Type B pancreatic cell (in vitro differentiated cells): ENCODE measurements at regions not wholly inside any gene's neighbourhood (a gene's known extent, or its start where the extent isn't known, plus 50 kb on each side); places are given as distances from the start of the nearest gene placed in this dataset.

Experiments used
- DNase-seq: peaks from one replicate; pipeline ENCODE4 v3.0.0; 2021; ENCODE audit warnings: mixed read lengths; ENCODE audit not compliant: unreplicated experiment; ENCODE audit errors: extremely low spot score
- H3K27ac Mint-ChIP-seq: 2 replicates; pipeline ENCODE4 v1.8.0; 2021; ENCODE audit warnings: mild to moderate bottlenecking, mixed read lengths
- H3K27me3 Mint-ChIP-seq: 2 replicates; pipeline ENCODE4 v1.8.0; 2021; ENCODE audit warnings: mixed read lengths
- H3K36me3 Mint-ChIP-seq: 2 replicates; pipeline ENCODE4 v1.8.0; 2021; ENCODE audit warnings: mixed read lengths
- H3K4me1 Mint-ChIP-seq: one replicate; pipeline ENCODE4 v1.8.0; 2021; ENCODE audit warnings: mixed read lengths; ENCODE audit not compliant: unreplicated experiment
- H3K4me3 Mint-ChIP-seq: 2 replicates; pipeline ENCODE4 v1.8.0; 2021; ENCODE audit warnings: mild to moderate bottlenecking, mixed read lengths
- H3K9me3 Mint-ChIP-seq: 2 replicates; pipeline ENCODE4 v1.8.0; 2021; ENCODE audit warnings: mixed read lengths
- TF ChIP-seq, protein P1 (sequence below): fragments of 200-600 bp; sonication (generic); conservative IDR thresholded peaks from 2 replicates; pipeline ENCODE4 v1.5.0; 2021; ENCODE audit warnings: antibody characterized with exemption, mild to moderate bottlenecking

GRCh38 chrX:35101901-35102300, 159.3 kb downstream of the FAM47B start:
- no peak for DNase-seq
- Mint-ChIP-seq H3K4me1 (no peaks in the 10 kb centered on the region), H3K9me3 (peaks cover 6% of the 10 kb centered on the region), H3K36me3 (no peaks in the 10 kb centered on the region), H3K27me3 (no peaks in the 10 kb centered on the region), H3K4me3 (no peak overlapping the region), H3K27ac (no peak overlapping the region)
- TF ChIP-seq, protein P1, sequence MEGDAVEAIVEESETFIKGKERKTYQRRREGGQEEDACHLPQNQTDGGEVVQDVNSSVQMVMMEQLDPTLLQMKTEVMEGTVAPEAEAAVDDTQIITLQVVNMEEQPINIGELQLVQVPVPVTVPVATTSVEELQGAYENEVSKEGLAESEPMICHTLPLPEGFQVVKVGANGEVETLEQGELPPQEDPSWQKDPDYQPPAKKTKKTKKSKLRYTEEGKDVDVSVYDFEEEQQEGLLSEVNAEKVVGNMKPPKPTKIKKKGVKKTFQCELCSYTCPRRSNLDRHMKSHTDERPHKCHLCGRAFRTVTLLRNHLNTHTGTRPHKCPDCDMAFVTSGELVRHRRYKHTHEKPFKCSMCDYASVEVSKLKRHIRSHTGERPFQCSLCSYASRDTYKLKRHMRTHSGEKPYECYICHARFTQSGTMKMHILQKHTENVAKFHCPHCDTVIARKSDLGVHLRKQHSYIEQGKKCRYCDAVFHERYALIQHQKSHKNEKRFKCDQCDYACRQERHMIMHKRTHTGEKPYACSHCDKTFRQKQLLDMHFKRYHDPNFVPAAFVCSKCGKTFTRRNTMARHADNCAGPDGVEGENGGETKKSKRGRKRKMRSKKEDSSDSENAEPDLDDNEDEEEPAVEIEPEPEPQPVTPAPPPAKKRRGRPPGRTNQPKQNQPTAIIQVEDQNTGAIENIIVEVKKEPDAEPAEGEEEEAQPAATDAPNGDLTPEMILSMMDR, result no peak

DNA sequence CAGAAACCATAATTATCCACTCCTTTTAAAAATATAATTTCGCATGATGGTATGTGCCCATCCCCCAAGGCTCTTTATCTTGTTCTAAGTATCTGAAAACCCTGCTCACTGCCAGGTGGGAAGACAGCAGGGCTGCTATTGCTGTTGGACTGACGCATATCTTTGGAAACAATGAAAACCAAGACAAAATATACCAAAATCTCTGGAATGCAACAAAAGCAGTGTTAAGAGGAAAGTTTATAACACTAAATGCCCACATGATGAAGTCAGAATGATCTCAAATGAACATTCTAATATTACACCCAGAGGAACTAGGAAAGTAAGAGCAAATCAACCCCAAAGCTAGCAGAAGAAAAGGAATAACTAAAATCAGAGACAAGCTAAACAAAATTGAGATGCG, 162.0 kb downstream of the FAM47B start:
- no peaks in the 10 kb centered on the region for H3K36me3 Mint-ChIP-seq
- H3K9me3 Mint-ChIP-seq, result peaks cover 6% of the 10 kb centered on the region

DNA sequence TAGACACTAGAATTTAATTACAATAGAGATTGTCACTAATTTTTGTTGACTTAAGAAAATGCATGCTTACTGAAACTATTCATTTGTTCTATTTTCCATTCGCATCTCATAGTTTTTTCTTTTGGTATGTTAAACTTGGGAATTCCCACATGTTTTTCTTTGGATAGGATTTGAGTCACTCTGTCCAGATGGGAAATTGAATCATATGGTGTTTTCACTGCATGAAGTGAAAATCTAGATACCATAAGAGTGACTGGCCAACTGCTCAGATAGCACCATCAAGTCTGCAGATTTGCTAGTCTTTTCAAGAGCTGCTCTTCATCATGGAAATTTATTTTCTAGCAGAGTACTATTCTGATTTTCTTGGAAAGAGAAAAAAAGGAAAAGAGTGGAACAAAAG, 172.6 kb downstream of the FAM47B start:
- H3K27me3 Mint-ChIP-seq, result no peaks in the 10 kb centered on the region
- H3K4me1 Mint-ChIP-seq, result no peaks in the 10 kb centered on the region
- H3K27ac Mint-ChIP-seq, result no peak overlapping the region
- no peaks in the 10 kb centered on the region for H3K9me3 Mint-ChIP-seq
- no peak for DNase-seq
- H3K4me3 Mint-ChIP-seq, result no peak overlapping the region
- H3K36me3 Mint-ChIP-seq, result no peaks in the 10 kb centered on the region
- TF ChIP-seq, protein P1, result no peak

More for the DNA sequence above, 162.0 kb downstream of the FAM47B start:
- Mint-ChIP-seq H3K4me1 (no peaks in the 10 kb centered on the region), H3K27ac (no peak overlapping the region), H3K4me3 (no peak overlapping the region), H3K27me3 (no peaks in the 10 kb centered on the region)
- TF ChIP-seq, protein P1, result no peak
- DNase-seq, result no peak

GRCh38 chrX:35122756-35123155, 180.2 kb downstream of the FAM47B start:
- Mint-ChIP-seq H3K27ac (no peak overlapping the region), H3K36me3 (no peaks in the 10 kb centered on the region), H3K27me3 (no peaks in the 10 kb centered on the region), H3K4me3 (no peak overlapping the region), H3K9me3 (no peaks in the 10 kb centered on the region), H3K4me1 (no peaks in the 10 kb centered on the region)
- TF ChIP-seq, protein P1, result no peak
- DNase-seq, result no peak

GRCh38 chrX:35149517-35149916, 206.9 kb downstream of the FAM47B start:
- Mint-ChIP-seq H3K4me1 (no peaks in the 10 kb centered on the region), H3K27me3 (no peaks in the 10 kb centered on the region), H3K36me3 (no peaks in the 10 kb centered on the region), H3K4me3 (no peak overlapping the region), H3K27ac (no peak overlapping the region), H3K9me3 (peaks cover 4% of the 10 kb centered on the region)
- TF ChIP-seq, protein P1, result no peak
- no peak for DNase-seq

DNA sequence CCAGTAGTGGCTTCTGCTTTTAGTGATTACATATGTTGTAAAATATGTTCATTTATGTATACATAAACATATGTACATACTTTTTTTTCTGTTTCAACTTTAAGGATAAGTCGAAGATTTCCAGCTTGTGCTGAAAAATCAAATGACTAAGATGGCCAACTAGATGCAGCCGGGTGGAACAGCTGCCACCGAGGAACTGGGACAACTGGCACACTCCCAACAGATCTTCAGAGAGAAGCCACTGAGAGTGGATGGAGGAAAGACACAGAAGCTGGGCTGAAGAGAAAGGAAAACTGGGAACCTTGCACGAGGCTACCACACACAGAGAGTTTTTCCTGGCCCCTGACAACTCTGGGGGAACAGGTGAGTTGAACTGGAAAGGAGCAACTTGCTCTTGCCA, 207.5 kb downstream of the FAM47B start:
- no peak overlapping the region for H3K27ac Mint-ChIP-seq
- H3K4me1 Mint-ChIP-seq, result no peaks in the 10 kb centered on the region
- H3K4me3 Mint-ChIP-seq, result no peak overlapping the region
- no peaks in the 10 kb centered on the region for H3K36me3 Mint-ChIP-seq
- TF ChIP-seq, protein P1, result no peak
- no peak for DNase-seq
- H3K27me3 Mint-ChIP-seq, result no peaks in the 10 kb centered on the region
- peaks cover 4% of the 10 kb centered on the region for H3K9me3 Mint-ChIP-seq
